PC-9 (cell line): ENCODE measurements at regions not wholly inside any gene's neighbourhood (a gene's known extent, or its start where the extent isn't known, plus 50 kb on each side); places are given as distances from the start of the nearest gene placed in this dataset.
"Not testable (repeated sequence)": the region's sequence is repeated elsewhere in the genome, so short reads cannot be mapped to it uniquely, and the experiment has no call there.

Experiments
- BruUV-seq: library from RNA; stranded (reverse); fragments of 400-500 nt; replicated peaks from 2 replicates; lab custom pipeline; 2021; lab: Mats Ljungman, UMichigan
- CTCF ChIA-PET: fragments of 300-600 bp; sonication (Branson Sonifier 250); formaldehyde crosslinking; loops from one replicate; lab custom pipeline; 2022; ENCODE audit warnings: antibody characterized with exemption; lab: Charles Lee
- POLR2A ChIA-PET: fragments of 300-600 bp; sonication (Branson Sonifier 250); formaldehyde crosslinking; loops from one replicate; lab custom pipeline; 2022; ENCODE audit warnings: antibody characterized with exemption; ENCODE audit not compliant: unreplicated experiment; lab: Charles Lee
- DNase-seq, 2 experiments: peaks; one replicate each; pipeline versions ENCODE4 v3.0.0 to v3.0.0-alpha.2; 2015 to 2022; ENCODE audit warnings: mixed read lengths in 1 of 2
- H2AFZ ChIP-seq: fragments of 200-600 bp; sonication (generic); 2 replicates; pipeline ENCODE4 v1.8.1; 2017; ENCODE audit warnings: antibody characterized with exemption
- H3F3A ChIP-seq: fragments of 200-600 bp; sonication (generic); 2 replicates; pipeline ENCODE4 v1.8.1; 2017; ENCODE audit warnings: antibody characterized with exemption, mild to moderate bottlenecking, low read depth; ENCODE audit not compliant: insufficient read depth
- H3K27ac ChIP-seq: fragments of 200-600 bp; sonication (generic); 2 replicates; pipeline ENCODE4 v1.6.1; 2016; ENCODE audit warnings: mixed run types
- H3K27me3 ChIP-seq: fragments of 200-600 bp; sonication (generic); 2 replicates; pipeline ENCODE4 v1.6.1; 2016; ENCODE audit warnings: low read depth, mixed run types; ENCODE audit not compliant: insufficient read depth
- H3K36me3 ChIP-seq: fragments of 200-600 bp; sonication (generic); 2 replicates; pipeline ENCODE4 v1.6.1; 2016; ENCODE audit warnings: low read depth, mixed run types
- H3K4me1 ChIP-seq: fragments of 200-600 bp; sonication (generic); replicated peaks from 2 replicates; pipeline ENCODE4 v1.6.1; 2016; ENCODE audit warnings: mixed run types; ENCODE audit not compliant: insufficient read depth
- H3K4me2 ChIP-seq: fragments of 200-600 bp; sonication (generic); 2 replicates; pipeline ENCODE4 v1.6.1; 2017; ENCODE audit warnings: mixed run types
- H3K4me3 ChIP-seq: fragments of 200-600 bp; sonication (generic); 2 replicates; pipeline ENCODE4 v1.6.1; 2016; ENCODE audit warnings: mixed run types
- H3K79me2 ChIP-seq: fragments of 200-600 bp; sonication (generic); 2 replicates; pipeline ENCODE4 v1.6.1; 2017; ENCODE audit warnings: low read depth, mixed run types
- H3K9me2 ChIP-seq: fragments of 200-600 bp; sonication (generic); 2 replicates; pipeline ENCODE4 v1.8.1; 2017; ENCODE audit warnings: mild to moderate bottlenecking; ENCODE audit not compliant: insufficient read depth
- H3K9me3 ChIP-seq: fragments of 200-600 bp; sonication (generic); 2 replicates; pipeline ENCODE4 v1.8.1; 2016; ENCODE audit warnings: low read depth; ENCODE audit not compliant: insufficient read depth
- H4K20me1 ChIP-seq: fragments of 200-600 bp; sonication (generic); 2 replicates; pipeline ENCODE4 v1.8.1; 2017; ENCODE audit not compliant: insufficient read depth
- EZH2 ChIP-seq: fragments of 200-600 bp; sonication (generic); IDR thresholded peaks from 2 replicates; pipeline ENCODE4 v1.8.0; 2017; ENCODE audit warnings: antibody characterized with exemption, low read depth
- intact Hi-C: fragments of 100-400 bp; cut with micrococcal nuclease; formaldehyde crosslinking; loops from one replicate; pipeline ENCODE4 v1.10.0; 2022; ENCODE audit not compliant: unreplicated experiment
- TF ChIP-seq, protein P1 (sequence below): fragments of 200-600 bp; sonication (generic); conservative IDR thresholded peaks from 2 replicates; pipeline ENCODE4 v1.6.1; 2017; ENCODE audit warnings: mixed run types, antibody characterized with exemption, mild to moderate bottlenecking, moderate library complexity

DNA sequence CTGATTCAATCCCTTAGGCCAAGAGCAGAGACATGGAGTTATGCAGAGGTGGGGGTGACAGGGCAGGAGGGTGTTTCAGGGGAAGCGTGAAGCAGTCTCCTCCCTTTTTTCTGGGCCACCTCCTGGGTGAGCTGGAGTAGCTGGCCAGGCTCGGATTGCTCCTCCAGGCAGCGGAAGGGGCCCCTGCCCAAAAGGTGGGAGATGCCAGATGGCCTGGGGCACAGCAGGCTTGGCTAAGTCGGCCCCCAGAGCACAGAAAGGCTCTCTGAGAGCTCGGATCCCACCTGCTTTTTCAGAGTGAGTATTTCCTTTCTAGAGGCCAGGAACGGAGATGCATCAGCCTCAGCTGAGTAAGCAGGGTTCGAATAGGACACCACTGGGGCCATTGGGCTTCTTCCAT is 196.9 kb downstream of the ANKRD30B start:
- ChIA-PET POLR2A (no interaction called here), CTCF (no interaction called here)
- no peak overlapping the region for H3K27ac ChIP-seq
- H3K9me3 ChIP-seq, result no peaks in the 10 kb centered on the region
- H4K20me1 ChIP-seq, result no peaks in the 10 kb centered on the region
- TF ChIP-seq, protein P1, sequence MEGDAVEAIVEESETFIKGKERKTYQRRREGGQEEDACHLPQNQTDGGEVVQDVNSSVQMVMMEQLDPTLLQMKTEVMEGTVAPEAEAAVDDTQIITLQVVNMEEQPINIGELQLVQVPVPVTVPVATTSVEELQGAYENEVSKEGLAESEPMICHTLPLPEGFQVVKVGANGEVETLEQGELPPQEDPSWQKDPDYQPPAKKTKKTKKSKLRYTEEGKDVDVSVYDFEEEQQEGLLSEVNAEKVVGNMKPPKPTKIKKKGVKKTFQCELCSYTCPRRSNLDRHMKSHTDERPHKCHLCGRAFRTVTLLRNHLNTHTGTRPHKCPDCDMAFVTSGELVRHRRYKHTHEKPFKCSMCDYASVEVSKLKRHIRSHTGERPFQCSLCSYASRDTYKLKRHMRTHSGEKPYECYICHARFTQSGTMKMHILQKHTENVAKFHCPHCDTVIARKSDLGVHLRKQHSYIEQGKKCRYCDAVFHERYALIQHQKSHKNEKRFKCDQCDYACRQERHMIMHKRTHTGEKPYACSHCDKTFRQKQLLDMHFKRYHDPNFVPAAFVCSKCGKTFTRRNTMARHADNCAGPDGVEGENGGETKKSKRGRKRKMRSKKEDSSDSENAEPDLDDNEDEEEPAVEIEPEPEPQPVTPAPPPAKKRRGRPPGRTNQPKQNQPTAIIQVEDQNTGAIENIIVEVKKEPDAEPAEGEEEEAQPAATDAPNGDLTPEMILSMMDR, result no peak
- no peak for TF ChIP-seq EZH2
- no peak overlapping the region for H3K4me2 ChIP-seq
- no peak for DNase-seq
- no peaks in the 10 kb centered on the region for H3F3A ChIP-seq
- no peak overlapping the region for H3K4me3 ChIP-seq
- intact Hi-C loops, result no loop called here
- BruUV-seq, result no TSS peak
- no peaks in the 10 kb centered on the region for H3K27me3 ChIP-seq
- no peaks in the 10 kb centered on the region for H3K9me2 ChIP-seq
- no peaks in the 10 kb centered on the region for H3K36me3 ChIP-seq
- peaks cover 10% of the 10 kb centered on the region for H3K4me1 ChIP-seq
- no peaks in the 10 kb centered on the region for H3K79me2 ChIP-seq
- H2AFZ ChIP-seq, result no peak overlapping the region

- TF ChIP-seq, protein P1, result no peak
- no peak for TF ChIP-seq EZH2
- H3K27ac ChIP-seq, result no peak overlapping the region
- peaks cover 15% of the 10 kb centered on the region for H3K4me1 ChIP-seq
- intact Hi-C loops, result no loop called here
- no peaks in the 10 kb centered on the region for H4K20me1 ChIP-seq
- no peaks in the 10 kb centered on the region for H3F3A ChIP-seq
- no TSS peak for BruUV-seq
- H3K9me2 ChIP-seq, result no peaks in the 10 kb centered on the region
- DNase-seq, result no peak
- no peaks in the 10 kb centered on the region for H3K79me2 ChIP-seq
- H3K4me3 ChIP-seq, result no peak overlapping the region
- no peaks in the 10 kb centered on the region for H3K27me3 ChIP-seq
- no peaks in the 10 kb centered on the region for H3K36me3 ChIP-seq
- H2AFZ ChIP-seq, result no peak overlapping the region
- H3K9me3 ChIP-seq, result no peaks in the 10 kb centered on the region
- POLR2A ChIA-PET, result no interaction called here
- no peak overlapping the region for H3K4me2 ChIP-seq
- CTCF ChIA-PET, result no interaction called here
Observed at GRCh38 chr18:14945286-14945685, 197.3 kb downstream of the ANKRD30B start.

DNA sequence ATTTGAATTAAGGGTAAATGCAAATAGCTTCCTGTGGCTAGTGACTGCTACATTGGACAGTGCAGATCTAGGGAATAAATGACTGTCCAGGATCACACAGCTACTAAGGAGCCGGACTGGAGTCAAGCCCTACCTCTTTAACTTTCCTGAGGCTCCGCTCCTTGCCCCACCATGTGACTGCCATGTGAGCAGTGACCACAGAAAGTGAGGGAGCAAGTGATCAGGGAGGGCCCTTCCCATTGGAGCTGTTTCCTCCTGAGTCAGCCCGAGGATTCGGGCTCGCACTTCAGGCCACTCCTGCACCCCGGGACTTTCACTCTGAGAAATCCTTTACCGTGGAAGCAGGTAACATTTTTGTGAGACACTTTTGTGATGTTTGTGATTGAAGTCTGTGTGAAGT is 198.0 kb downstream of the ANKRD30B start:
- H3K4me1 ChIP-seq, result peaks cover 22% of the 10 kb centered on the region
- POLR2A ChIA-PET, result no interaction called here
- intact Hi-C loops, result no loop called here
- no peaks in the 10 kb centered on the region for H3K79me2 ChIP-seq
- no peak overlapping the region for H3K27ac ChIP-seq
- TF ChIP-seq, protein P1, result no peak
- TF ChIP-seq EZH2, result no peak
- no peaks in the 10 kb centered on the region for H3K36me3 ChIP-seq
- H2AFZ ChIP-seq, result no peak overlapping the region
- no peak for DNase-seq
- BruUV-seq, result no TSS peak
- H4K20me1 ChIP-seq, result no peaks in the 10 kb centered on the region
- H3K9me2 ChIP-seq, result no peaks in the 10 kb centered on the region
- no peaks in the 10 kb centered on the region for H3F3A ChIP-seq
- H3K9me3 ChIP-seq, result no peaks in the 10 kb centered on the region
- CTCF ChIA-PET, result no interaction called here
- H3K4me3 ChIP-seq, result no peak overlapping the region
- H3K4me2 ChIP-seq, result no peak overlapping the region
- H3K27me3 ChIP-seq, result no peaks in the 10 kb centered on the region

GRCh38 chr18:14946741-14947470 is 198.9 kb downstream of the ANKRD30B start:
- not testable (repeated sequence) for BruUV-seq, H3K9me3 ChIP-seq

More at GRCh38 chr18:14946741-14947470, 198.9 kb downstream of the ANKRD30B start:
- H3K27me3 ChIP-seq, H3K27ac ChIP-seq, H3F3A ChIP-seq, H3K4me2 ChIP-seq, DNase-seq, CTCF ChIA-PET, H3K36me3 ChIP-seq, H3K4me3 ChIP-seq, intact Hi-C loops, H4K20me1 ChIP-seq, H3K79me2 ChIP-seq, H2AFZ ChIP-seq, POLR2A ChIA-PET, H3K9me2 ChIP-seq: not testable (repeated sequence)
- H3K4me1 ChIP-seq, result peaks cover 26% of the 10 kb centered on the region
